ENCODE measurements at regions not wholly inside any gene's neighbourhood (a gene's known extent, or its start where the extent isn't known, plus 50 kb on each side); places are given as distances from the start of the nearest gene placed in this dataset.

DNA sequence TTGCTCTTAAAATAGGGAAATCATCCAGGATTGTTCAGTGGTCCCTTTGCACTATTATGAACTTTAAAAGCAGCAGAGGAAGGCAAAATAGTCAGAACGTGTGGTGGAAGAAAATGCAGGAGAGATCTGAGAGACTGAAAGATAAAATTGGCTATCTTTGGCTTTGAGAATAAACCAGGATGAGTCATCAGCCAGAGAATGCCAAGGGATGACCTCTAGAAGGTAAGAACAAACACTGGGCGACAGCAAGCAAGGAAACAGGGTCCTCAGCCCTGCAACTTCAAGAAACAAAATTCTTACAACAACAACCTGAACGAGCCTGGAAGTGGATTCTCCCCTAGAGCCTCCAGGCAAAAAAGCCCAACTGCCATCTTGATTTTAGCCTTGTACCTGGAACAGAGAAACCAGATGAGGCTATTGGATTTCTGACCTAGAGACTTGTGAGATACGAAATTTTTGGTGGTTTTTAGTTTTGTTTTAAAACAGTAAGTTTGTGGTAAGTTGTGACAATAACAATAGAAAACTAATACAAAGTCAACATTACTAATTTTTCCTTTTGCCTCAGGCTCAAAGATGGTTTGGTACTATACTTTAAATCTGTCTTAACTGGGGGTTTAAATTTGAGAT lies 130.2 kb upstream of the CNTNAP2 start:
- TF ChIP-seq, protein P1, sequence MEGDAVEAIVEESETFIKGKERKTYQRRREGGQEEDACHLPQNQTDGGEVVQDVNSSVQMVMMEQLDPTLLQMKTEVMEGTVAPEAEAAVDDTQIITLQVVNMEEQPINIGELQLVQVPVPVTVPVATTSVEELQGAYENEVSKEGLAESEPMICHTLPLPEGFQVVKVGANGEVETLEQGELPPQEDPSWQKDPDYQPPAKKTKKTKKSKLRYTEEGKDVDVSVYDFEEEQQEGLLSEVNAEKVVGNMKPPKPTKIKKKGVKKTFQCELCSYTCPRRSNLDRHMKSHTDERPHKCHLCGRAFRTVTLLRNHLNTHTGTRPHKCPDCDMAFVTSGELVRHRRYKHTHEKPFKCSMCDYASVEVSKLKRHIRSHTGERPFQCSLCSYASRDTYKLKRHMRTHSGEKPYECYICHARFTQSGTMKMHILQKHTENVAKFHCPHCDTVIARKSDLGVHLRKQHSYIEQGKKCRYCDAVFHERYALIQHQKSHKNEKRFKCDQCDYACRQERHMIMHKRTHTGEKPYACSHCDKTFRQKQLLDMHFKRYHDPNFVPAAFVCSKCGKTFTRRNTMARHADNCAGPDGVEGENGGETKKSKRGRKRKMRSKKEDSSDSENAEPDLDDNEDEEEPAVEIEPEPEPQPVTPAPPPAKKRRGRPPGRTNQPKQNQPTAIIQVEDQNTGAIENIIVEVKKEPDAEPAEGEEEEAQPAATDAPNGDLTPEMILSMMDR (IDR thresholded peaks at IDR 0.05; ENCODE audit: unreplicated experiment): no peak

DNA sequence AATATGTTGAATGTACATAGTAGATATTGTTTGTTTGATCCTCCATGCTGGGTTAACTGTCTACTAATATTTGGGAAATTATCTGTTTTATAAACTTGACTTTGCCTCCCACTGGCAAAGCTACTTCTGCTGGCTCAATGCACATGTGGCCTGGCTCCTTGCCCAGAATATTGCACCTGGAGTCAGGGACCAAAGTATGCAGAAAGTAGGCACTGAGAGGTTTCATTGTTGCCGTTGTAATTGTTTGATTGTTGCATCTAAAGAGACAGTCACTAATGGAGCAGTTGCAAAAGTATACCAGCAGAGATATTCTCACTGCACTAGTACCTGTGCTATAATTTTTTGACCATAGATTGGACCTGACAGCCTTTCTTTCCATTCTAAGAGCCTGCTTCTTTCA lies 137.8 kb upstream of the CNTNAP2 start:
- peaks cover 12% of the 10 kb centered on the region for H3K9me3 Mint-ChIP-seq (ENCODE audit: unreplicated experiment)
- H3K27me3 Mint-ChIP-seq (ENCODE audit: unreplicated experiment): no peaks in the 10 kb centered on the region
- TF ChIP-seq, protein P1 (IDR thresholded peaks at IDR 0.05; ENCODE audit: unreplicated experiment): no peak
- H3K36me3 Mint-ChIP-seq (ENCODE audit: low read depth, unreplicated experiment): no peaks in the 10 kb centered on the region
- H3K4me3 Mint-ChIP-seq (ENCODE audit: unreplicated experiment): no peak overlapping the region
- no peaks in the 10 kb centered on the region for H3K4me1 Mint-ChIP-seq (ENCODE audit: unreplicated experiment)
- H3K27ac Mint-ChIP-seq (ENCODE audit: unreplicated experiment): no peak overlapping the region
- DNase-seq (ENCODE audit: low spot score): no peak

More for the DNA sequence above, 130.2 kb upstream of the CNTNAP2 start:
- Mint-ChIP-seq H3K36me3 (ENCODE audit: low read depth, unreplicated experiment) (no peaks in the 10 kb centered on the region), H3K27ac (ENCODE audit: unreplicated experiment) (no peak overlapping the region), H3K27me3 (ENCODE audit: unreplicated experiment) (no peaks in the 10 kb centered on the region), H3K4me1 (ENCODE audit: unreplicated experiment) (no peaks in the 10 kb centered on the region), H3K9me3 (ENCODE audit: unreplicated experiment) (peaks cover 7% of the 10 kb centered on the region), H3K4me3 (ENCODE audit: unreplicated experiment) (no peak overlapping the region)
- DNase-seq (ENCODE audit: low spot score): no peak

DNA sequence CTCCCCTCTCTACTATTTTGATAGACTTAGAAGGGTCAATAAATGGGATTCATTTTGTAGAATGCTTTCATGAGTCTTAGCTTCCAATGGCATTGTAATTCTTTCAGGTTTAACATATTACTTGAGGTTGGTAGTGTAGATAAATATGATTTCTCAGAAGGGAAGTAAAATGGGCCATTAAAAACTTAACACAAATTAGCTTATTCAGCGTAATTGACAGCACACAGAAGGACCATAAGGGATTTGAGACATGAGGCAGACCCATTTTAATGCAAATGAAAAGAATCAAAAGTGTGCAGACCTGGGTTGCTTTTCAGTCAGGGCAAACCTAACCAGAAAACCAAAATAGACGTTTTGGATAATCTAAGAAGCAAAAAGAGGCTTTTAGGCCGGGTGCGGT lies 156.6 kb upstream of the CNTNAP2 start:
- Mint-ChIP-seq H3K9me3 (ENCODE audit: unreplicated experiment) (peaks cover 17% of the 10 kb centered on the region), H3K4me1 (ENCODE audit: unreplicated experiment) (no peaks in the 10 kb centered on the region), H3K4me3 (ENCODE audit: unreplicated experiment) (no peak overlapping the region), H3K27me3 (ENCODE audit: unreplicated experiment) (peaks cover 3% of the 10 kb centered on the region), H3K36me3 (ENCODE audit: low read depth, unreplicated experiment) (no peaks in the 10 kb centered on the region), H3K27ac (ENCODE audit: unreplicated experiment) (no peak overlapping the region)
- TF ChIP-seq, protein P1 (IDR thresholded peaks at IDR 0.05; ENCODE audit: unreplicated experiment): no peak
- no peak for DNase-seq (ENCODE audit: low spot score)

DNA sequence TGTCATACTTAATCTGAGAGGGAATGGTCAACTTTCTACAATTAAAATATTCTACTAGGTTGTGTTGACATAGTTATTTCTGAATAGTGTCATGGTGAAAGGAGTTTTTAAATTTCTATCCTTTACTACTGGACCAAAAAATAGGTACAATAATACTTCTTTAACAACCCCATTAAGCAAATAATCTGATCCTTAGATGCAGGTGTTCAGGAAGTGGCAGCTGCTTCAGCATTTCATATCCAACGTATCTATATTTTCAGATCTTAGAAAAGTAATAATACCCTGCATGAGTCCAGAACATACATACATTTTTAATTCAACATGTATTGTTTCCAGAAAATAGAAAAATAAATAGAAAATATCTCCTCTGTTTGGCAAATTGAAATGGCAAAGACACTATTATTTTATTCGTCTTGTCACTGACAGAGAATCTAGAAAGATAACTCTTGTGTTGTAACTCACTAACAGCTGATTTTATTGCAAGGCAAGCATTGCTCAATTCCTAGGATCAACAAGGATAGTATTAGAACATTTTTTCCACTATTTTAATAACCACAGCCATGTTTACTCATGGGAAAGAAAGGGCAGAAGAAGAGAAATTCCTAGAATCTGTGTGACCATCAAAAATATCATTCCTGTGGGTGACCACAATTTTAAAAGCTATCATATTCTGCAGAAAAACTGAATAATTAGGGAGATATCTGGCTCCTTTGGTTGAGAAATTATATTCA lies 159.3 kb upstream of the CNTNAP2 start:
- TF ChIP-seq, protein P1 (IDR thresholded peaks at IDR 0.05; ENCODE audit: unreplicated experiment): no peak
- Mint-ChIP-seq H3K36me3 (ENCODE audit: low read depth, unreplicated experiment) (no peaks in the 10 kb centered on the region), H3K27ac (ENCODE audit: unreplicated experiment) (no peak overlapping the region), H3K27me3 (ENCODE audit: unreplicated experiment) (peaks cover 4% of the 10 kb centered on the region), H3K9me3 (ENCODE audit: unreplicated experiment) (peaks cover 5% of the 10 kb centered on the region), H3K4me3 (ENCODE audit: unreplicated experiment) (no peak overlapping the region), H3K4me1 (ENCODE audit: unreplicated experiment) (no peaks in the 10 kb centered on the region)
- no peak for DNase-seq (ENCODE audit: low spot score)

DNA sequence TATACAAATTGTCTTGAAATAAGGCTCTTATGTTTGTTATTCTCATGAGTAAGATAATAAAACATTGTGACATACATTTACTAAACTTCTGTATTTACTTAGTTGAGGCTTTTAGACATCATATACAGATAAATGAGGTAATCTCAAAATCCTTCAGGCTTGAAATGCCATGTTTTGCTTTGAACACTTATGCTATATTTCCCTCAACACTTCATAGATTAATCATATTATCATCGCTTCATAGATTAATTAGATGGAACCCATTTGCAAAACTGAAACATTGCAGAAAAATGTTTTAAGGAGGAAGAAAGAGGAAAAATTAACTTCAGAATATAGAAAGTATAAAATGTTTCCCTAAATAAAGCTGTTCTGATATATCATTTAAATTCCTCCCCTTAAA lies 165.0 kb upstream of the CNTNAP2 start:
- Mint-ChIP-seq H3K36me3 (ENCODE audit: low read depth, unreplicated experiment) (no peaks in the 10 kb centered on the region), H3K27me3 (ENCODE audit: unreplicated experiment) (peaks cover 2% of the 10 kb centered on the region), H3K27ac (ENCODE audit: unreplicated experiment) (no peak overlapping the region), H3K9me3 (ENCODE audit: unreplicated experiment) (no peaks in the 10 kb centered on the region), H3K4me1 (ENCODE audit: unreplicated experiment) (no peaks in the 10 kb centered on the region), H3K4me3 (ENCODE audit: unreplicated experiment) (no peak overlapping the region)
- DNase-seq (ENCODE audit: low spot score): no peak
- TF ChIP-seq, protein P1 (IDR thresholded peaks at IDR 0.05; ENCODE audit: unreplicated experiment): no peak
